ENCODE measurements at regions not wholly inside any gene's neighbourhood (a gene's known extent, or its start where the extent isn't known, plus 50 kb on each side); places are given as distances from the start of the nearest gene placed in this dataset.

DNA sequence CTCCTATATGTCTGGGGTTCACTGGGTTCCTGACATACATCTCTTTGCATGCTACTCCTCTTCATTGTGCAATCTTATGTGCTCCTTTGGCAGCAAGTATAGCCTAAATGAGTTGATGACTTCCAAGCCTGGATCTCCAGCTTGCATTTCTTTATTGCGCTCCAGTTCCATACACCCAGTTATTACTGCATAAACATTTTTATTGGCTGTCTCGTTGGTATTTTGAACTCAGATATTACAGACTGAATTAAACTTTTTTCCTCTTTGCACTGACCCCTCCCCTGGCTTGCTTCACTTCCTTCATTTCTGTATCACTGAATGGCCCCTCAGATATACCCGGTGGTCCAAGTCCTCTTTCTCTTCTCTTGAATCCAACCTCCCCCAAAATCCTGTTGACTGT, 219.2 kb downstream of the MC4R start:
- TF ChIP-seq CTCF (IDR thresholded peaks at IDR 0.05) = no peak
- no peak for TF ChIP-seq POLR2A (IDR thresholded peaks at IDR 0.05)

Measured in tibial nerve (tissue), 3 donors.